H1 (cell line): ENCODE measurements at regions not wholly inside any gene's neighbourhood (a gene's known extent, or its start where the extent isn't known, plus 50 kb on each side); places are given as distances from the start of the nearest gene placed in this dataset.

Experiments used
- CTCF ChIA-PET: fragments of 300-600 bp; sonication (Branson Sonifier 250); formaldehyde crosslinking; loops from one replicate; lab custom pipeline; 2021; ENCODE audit not compliant: partially characterized antibody; lab: Charles Lee
- POLR2A ChIA-PET: fragments of 300-600 bp; sonication (Branson Sonifier 250); formaldehyde crosslinking; loops from one replicate; lab custom pipeline; 2021; ENCODE audit warnings: inconsistent platforms; ENCODE audit not compliant: partially characterized antibody; lab: Charles Lee
- DNase-seq, 2 experiments: peaks; one replicate each; pipeline versions ENCODE4 v3.0.0 to v3.0.0-alpha.2; 2010 to 2022; ENCODE audit warnings: low spot score in 2 of 2, low read depth in 1 of 2, mixed read lengths in 1 of 2
- FAIRE-seq: peaks from 2 replicates; lab custom pipeline; 2011; peaks lifted over from hg19 to GRCh38; lab: Jason Lieb, UNC
- H2AFZ ChIP-seq: 2 replicates; pipeline ENCODE4 v1.8.1; 2012; ENCODE audit warnings: low read length, inconsistent platforms
- H2AK5ac ChIP-seq: 2 replicates; pipeline ENCODE4 v1.6.1; 2013; ENCODE audit warnings: low read depth, low read length
- H2BK120ac ChIP-seq: replicated peaks from 2 replicates; pipeline ENCODE3; 2013; ENCODE audit warnings: low read depth, low read length, inconsistent platforms
- H2BK12ac ChIP-seq: 2 replicates; pipeline ENCODE4 v1.6.1; 2013; ENCODE audit warnings: low read depth, low read length
- H2BK15ac ChIP-seq: 2 replicates; pipeline ENCODE4 v1.6.1; 2013; ENCODE audit warnings: low read length
- H2BK20ac ChIP-seq: 2 replicates; pipeline ENCODE4 v1.6.1; 2013; ENCODE audit warnings: low read length
- H2BK5ac ChIP-seq: 2 replicates; pipeline ENCODE4 v1.6.1; 2013; ENCODE audit warnings: low read depth, low read length
- H3K14ac ChIP-seq: 2 replicates; pipeline ENCODE4 v1.6.1; 2013; ENCODE audit warnings: inconsistent platforms; ENCODE audit not compliant: insufficient read length
- H3K18ac ChIP-seq: 2 replicates; pipeline ENCODE4 v1.6.1; 2013; ENCODE audit warnings: low read length; ENCODE audit errors: extremely low read depth
- H3K23ac ChIP-seq: 2 replicates; pipeline ENCODE4 v1.6.1; 2013; ENCODE audit warnings: inconsistent platforms; ENCODE audit not compliant: insufficient read length
- H3K23me2 ChIP-seq: 2 replicates; pipeline ENCODE4 v1.6.1; 2013; ENCODE audit warnings: low read depth, low read length
- H3K27ac ChIP-seq: 2 replicates; pipeline ENCODE4 v1.6.1; 2011; ENCODE audit warnings: low read depth, low read length, inconsistent platforms
- H3K27me3 ChIP-seq, 4 experiments: replicated peaks in 1 of 4; 1 replicate in 1 of 4; 2 replicates in 3 of 4; pipeline versions ENCODE4 v1.6.1 to v1.8.1; 2011 to 2013; ENCODE audit warnings: low read length in 3 of 4, mild to moderate bottlenecking in 3 of 4, inconsistent platforms in 2 of 4, mixed read lengths in 2 of 4, moderate library complexity in 1 of 4; ENCODE audit not compliant: control insufficient read depth in 3 of 4, insufficient read depth in 3 of 4; ENCODE audit errors: extremely low read depth in 1 of 4
- H3K36me3 ChIP-seq, 4 experiments: 2 replicates each; pipeline versions ENCODE4 v1.6.1 to v1.8.1; 2011 to 2013; ENCODE audit warnings: mild to moderate bottlenecking in 4 of 4, low read length in 3 of 4, moderate library complexity in 2 of 4, control low read depth in 1 of 4, inconsistent platforms in 1 of 4; ENCODE audit not compliant: insufficient read depth in 4 of 4, control insufficient read depth in 2 of 4
- H3K4ac ChIP-seq: replicated peaks from 2 replicates; pipeline ENCODE3; 2013; ENCODE audit warnings: low read length, low read depth, mixed read lengths, inconsistent platforms; ENCODE audit not compliant: insufficient read length
- H3K4me1 ChIP-seq, 4 experiments: replicated peaks in 1 of 4; 1 replicate in 1 of 4; 2 replicates in 3 of 4; pipeline versions ENCODE4 v1.6.1 to v1.8.1; 2011 to 2013; ENCODE audit warnings: low read length in 3 of 4, inconsistent platforms in 2 of 4, mixed read lengths in 1 of 4; ENCODE audit not compliant: insufficient read depth in 4 of 4, control insufficient read depth in 3 of 4
- H3K4me2 ChIP-seq, 2 experiments: 2 replicates each; pipeline versions ENCODE4 v1.6.1 to v1.8.1; 2011 to 2013; ENCODE audit warnings: low read depth in 2 of 2, low read length in 2 of 2, control low read depth in 1 of 2, inconsistent platforms in 1 of 2, mild to moderate bottlenecking in 1 of 2; ENCODE audit not compliant: insufficient read depth in 1 of 2
- H3K4me3 ChIP-seq, 4 experiments: fragments of 200-600, 300-600 bp in 1 of 4; sonication (generic), shearing (Covaris generic), sonication (Bioruptor Twin) in 1 of 4; 2 replicates each; pipeline versions ENCODE4 v1.5.1 to v1.8.1; 2011 to 2016; ENCODE audit warnings: low read length in 4 of 4, low read depth in 3 of 4, control low read depth in 2 of 4, inconsistent platforms in 2 of 4, mild to moderate bottlenecking in 2 of 4, mixed read lengths in 1 of 4, moderate library complexity in 1 of 4; ENCODE audit not compliant: insufficient read depth in 2 of 4; ENCODE audit errors: extremely low read depth in 1 of 4
- H3K56ac ChIP-seq: replicated peaks from 2 replicates; pipeline ENCODE3; 2013; ENCODE audit warnings: low read depth, mild to moderate bottlenecking, mixed read lengths, low read length, inconsistent platforms; ENCODE audit not compliant: insufficient read length
- H3K79me1 ChIP-seq: 2 replicates; pipeline ENCODE4 v1.6.1; 2013; ENCODE audit warnings: low read depth, low read length, control low read depth
- H3K79me2 ChIP-seq, 2 experiments: 2 replicates each; pipeline versions ENCODE4 v1.6.1 to v1.8.1; 2012 to 2013; ENCODE audit warnings: low read length in 2 of 2, mild to moderate bottlenecking in 2 of 2, inconsistent platforms in 1 of 2; ENCODE audit not compliant: insufficient read depth in 2 of 2, control insufficient read depth in 1 of 2
- H3K9ac ChIP-seq, 4 experiments: replicated peaks in 1 of 4; 1 replicate in 1 of 4; 2 replicates in 3 of 4; pipeline versions ENCODE4 v1.6.1 to v1.8.1; 2011 to 2013; ENCODE audit warnings: low read depth in 3 of 4, low read length in 3 of 4, control low read depth in 2 of 4, mild to moderate bottlenecking in 2 of 4, moderate library complexity in 2 of 4, inconsistent platforms in 1 of 4; ENCODE audit errors: extremely low read depth in 1 of 4
- H3K9me3 ChIP-seq, 2 experiments: 2 replicates each; pipeline versions ENCODE4 v1.6.1 to v1.8.1; 2012 to 2013; ENCODE audit warnings: mild to moderate bottlenecking in 2 of 2, moderate library complexity in 2 of 2, control low read depth in 1 of 2, inconsistent platforms in 1 of 2, low read depth in 1 of 2, low read length in 1 of 2, mixed read lengths in 1 of 2; ENCODE audit not compliant: insufficient read depth in 2 of 2
- H4K20me1 ChIP-seq, 2 experiments: replicated peaks in 1 of 2; 2 replicates each; pipeline versions ENCODE3 to v1.8.1; 2011 to 2013; ENCODE audit warnings: inconsistent platforms in 2 of 2, low read length in 2 of 2, mild to moderate bottlenecking in 1 of 2; ENCODE audit not compliant: insufficient read depth in 2 of 2, control insufficient read depth in 1 of 2
- H4K5ac ChIP-seq: 2 replicates; pipeline ENCODE4 v1.6.1; 2013; ENCODE audit warnings: low read length, low read depth, mixed read lengths, inconsistent platforms; ENCODE audit not compliant: insufficient read length
- H4K8ac ChIP-seq: 2 replicates; pipeline ENCODE4 v1.8.0; 2013; ENCODE audit warnings: mild to moderate bottlenecking, moderate library complexity, low read length, inconsistent platforms; ENCODE audit not compliant: insufficient read depth; ENCODE audit errors: extremely low read depth
- H4K91ac ChIP-seq: replicated peaks from 2 replicates; pipeline ENCODE3; 2013; ENCODE audit warnings: low read length, mixed read lengths, inconsistent platforms; ENCODE audit not compliant: insufficient read length
- BACH1 ChIP-seq: IDR thresholded peaks from 2 replicates; pipeline ENCODE4 v1.6.1; 2012; ENCODE audit warnings: low read length, improper control_type of control experiment
- CREB1 ChIP-seq: IDR thresholded peaks from 2 replicates; pipeline ENCODE4 v1.6.1; 2012; ENCODE audit warnings: inconsistent platforms
- FOSL1 ChIP-seq: IDR thresholded peaks from 2 replicates; pipeline ENCODE4 v1.6.1; 2011; ENCODE audit warnings: mild to moderate bottlenecking, low read depth, low read length, moderate library complexity; ENCODE audit not compliant: insufficient read depth
- KDM1A ChIP-seq: fragments of 200-600, 300-600 bp; sonication (generic); IDR thresholded peaks from 2 replicates; pipeline ENCODE4 v1.7.1; 2016; ENCODE audit warnings: mild to moderate bottlenecking, low read length, borderline replicate concordance
- RAD21 ChIP-seq, 2 experiments: IDR thresholded peaks in 1 of 2; conservative IDR thresholded peaks in 1 of 2; 2 replicates each; pipeline ENCODE4 v1.6.1; 2011; ENCODE audit warnings: low read depth in 2 of 2, low read length in 2 of 2, improper control_type of control experiment in 1 of 2, inconsistent platforms in 1 of 2, mild to moderate bottlenecking in 1 of 2, moderate library complexity in 1 of 2
- RBBP5 ChIP-seq: IDR thresholded peaks from 2 replicates; pipeline ENCODE4 v1.7.1; 2012; ENCODE audit warnings: low read depth, mild to moderate bottlenecking, inconsistent platforms, low read length, moderate library complexity, borderline replicate concordance
- SRF ChIP-seq: IDR thresholded peaks from 2 replicates; pipeline ENCODE4 v1.6.1; 2011; ENCODE audit warnings: mild to moderate bottlenecking, low read depth, low read length, moderate library complexity
- TEAD4 ChIP-seq: IDR thresholded peaks from 2 replicates; pipeline ENCODE4 v1.6.1; 2012; ENCODE audit warnings: low read depth, low read length, inconsistent platforms, mixed read lengths
- WGBS, 2 experiments: shearing (Covaris generic) in 1 of 2; methylation state at CpG; one replicate each; pipeline versions ENCODE4 v1.1.6 to v1.1.7; 2013 to 2015; ENCODE audit warnings: low lambda C conversion rate in 2 of 2, mixed read lengths in 2 of 2, inconsistent platforms in 1 of 2, low coverage in 1 of 2, missing lambda C conversion rate in 1 of 2; ENCODE audit not compliant: insufficient replicate concordance in 2 of 2, insufficient coverage in 1 of 2, insufficient read length in 1 of 2; ENCODE audit errors: extremely low coverage in 1 of 2, missing lambda C conversion rate in 1 of 2; 5-methylcytosine and 5-hydroxymethylcytosine counted together

DNA sequence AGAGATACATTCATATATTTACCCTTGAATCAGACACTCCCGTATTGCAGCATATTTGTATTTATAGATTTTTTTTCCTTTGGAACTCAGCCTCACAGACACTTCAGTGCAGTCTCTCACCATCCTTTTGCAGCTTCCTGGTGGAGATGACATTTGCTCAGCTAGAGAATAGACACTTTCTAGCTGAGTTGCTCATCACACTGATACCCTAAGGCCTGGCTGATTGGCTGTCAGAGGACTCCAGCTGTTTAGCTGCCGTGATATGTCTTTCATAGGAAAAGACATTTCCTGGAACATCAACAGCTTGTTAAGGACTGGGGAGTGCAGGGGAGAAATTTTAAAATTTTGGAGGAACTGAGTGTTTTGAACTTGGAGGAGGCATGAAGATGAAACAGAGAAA lies 429.6 kb downstream of the SMARCA1 start:
- no peak overlapping the region for H2AK5ac ChIP-seq
- H3K4ac ChIP-seq, result no peak overlapping the region
- no peak overlapping the region for H4K8ac ChIP-seq
- peaks cover 0 to 9% (median 6%) of the 10 kb centered on the region in 4 experiments; a peak in 4 of 7 replicates for H3K4me1 ChIP-seq
- H3K18ac ChIP-seq, result no peak overlapping the region
- H3K79me1 ChIP-seq, result no peaks in the 10 kb centered on the region
- no peak overlapping the region for H3K4me3 ChIP-seq
- H4K5ac ChIP-seq, result no peak overlapping the region
- no peak overlapping the region for H3K4me2 ChIP-seq
- no peak overlapping the region for H2AFZ ChIP-seq
- DNase-seq (no peak), FAIRE-seq (no peak)
- ChIA-PET POLR2A (interaction anchor here (1.0 kb wide), 1 partner anchor 15 kb away, joined by 3 read pairs; no protein-coding TSS in a partner anchor), CTCF (interaction anchor here (0.5 to 1.4 kb wide), 3 partner anchors 18 to 102 kb away, joined by 3 read pairs; no protein-coding TSS in a partner anchor)
- no peak for TF ChIP-seq CREB1
- no peak for TF ChIP-seq TEAD4
- no peak for TF ChIP-seq FOSL1
- TF ChIP-seq KDM1A, result no peak
- TF ChIP-seq BACH1, result no peak
- no peak for TF ChIP-seq RBBP5
- no peak for TF ChIP-seq RAD21 (IDR thresholded peaks at IDR 0.05 in 1 of 2, conservative IDR thresholded peaks at IDR 0.05 in 1 of 2; ENCODE audit: low read depth in 2 of 2, low read length in 2 of 2)
- no peak for TF ChIP-seq SRF
- H3K27me3 ChIP-seq, result no peaks in the 10 kb centered on the region
- no peaks in the 10 kb centered on the region for H4K20me1 ChIP-seq
- H2BK120ac ChIP-seq, result no peak overlapping the region
- H2BK20ac ChIP-seq, result no peak overlapping the region
- H3K56ac ChIP-seq, result no peak overlapping the region
- H3K9ac ChIP-seq, result no peak overlapping the region
- H3K36me3 ChIP-seq, result no peaks in the 10 kb centered on the region
- H2BK15ac ChIP-seq, result no peak overlapping the region
- no peak overlapping the region for H3K27ac ChIP-seq
- no peak overlapping the region for H3K14ac ChIP-seq
- H3K23me2 ChIP-seq, result no peaks in the 10 kb centered on the region
- 91% methylated on average over 2 of the region's 2 CpGs; no CpG with 5 or more reads in 1 of the 2 experiments for WGBS, 2 experiments
- H2BK5ac ChIP-seq, result no peak overlapping the region
- H3K9me3 ChIP-seq, result no peaks in the 10 kb centered on the region
- no peak overlapping the region for H3K23ac ChIP-seq
- peak overlapping the region; percentile 60; the same call in 1 of the 2 replicates for H2BK12ac ChIP-seq
- H4K91ac ChIP-seq, result no peak overlapping the region
- H3K79me2 ChIP-seq, result peaks cover 0 to 16% of the 10 kb centered on the region in 2 experiments; a peak in 1 of 4 replicates
